ENCODE measurements at regions not wholly inside any gene's neighbourhood (a gene's known extent, or its start where the extent isn't known, plus 50 kb on each side); places are given as distances from the start of the nearest gene placed in this dataset.

GRCh38 chr17:63362115-63362514 is 84.0 kb downstream of the CYB561 start:
- no peak overlapping the region for H3K27ac ChIP-seq (ENCODE audit: low read depth)
- DNase-seq (ENCODE audit: low spot score), result no peak
- Mint-ChIP-seq H3K27me3 (ENCODE audit: insufficient read depth, low read depth, poor library complexity) (peaks cover 1% of the 10 kb centered on the region), H3K4me3 (no peak overlapping the region), H3K27ac (no peak overlapping the region), H3K9me3 (peaks cover 6% of the 10 kb centered on the region; the same call in 2 of the 3 replicates), H3K4me1 (no peaks in the 10 kb centered on the region), H3K36me3 (ENCODE audit: low read depth) (peaks cover 7% of the 10 kb centered on the region; the same call in 2 of the 3 replicates)
- 0 out of 2 replicates have a peak, but pooled peaks cover 2% of the 10 kb centered on the region for H3K9me2 ChIP-seq (ENCODE audit: insufficient read depth)
- H3K27me3 ChIP-seq (ENCODE audit: insufficient read depth), result no peaks in the 10 kb centered on the region
- no peaks in the 10 kb centered on the region for H3K36me3 ChIP-seq (ENCODE audit: insufficient read depth)
- H3K4me3 ChIP-seq, result no peak overlapping the region
- TF ChIP-seq CREB1 (CRISPR knock-in tag; IDR thresholded peaks at IDR 0.05; ENCODE audit: low read depth), result no peak
- H3K4me1 ChIP-seq (ENCODE audit: insufficient read depth), result no peaks in the 10 kb centered on the region
- no peaks in the 10 kb centered on the region for H3F3A ChIP-seq (replicated peaks; ENCODE audit: low read depth)
- no peaks in the 10 kb centered on the region for H4K20me1 ChIP-seq (replicated peaks; ENCODE audit: insufficient read depth)
- no peak overlapping the region for H2AFZ ChIP-seq
- no peak overlapping the region for H3K4me2 ChIP-seq
- ATAC-seq, result no peak
- no peaks in the 10 kb centered on the region for H3K79me2 ChIP-seq (replicated peaks; ENCODE audit: insufficient read depth)

- no peaks in the 10 kb centered on the region for H4K20me1 ChIP-seq (replicated peaks; ENCODE audit: insufficient read depth)
- no peak overlapping the region for H3K27ac ChIP-seq (ENCODE audit: low read depth)
- Mint-ChIP-seq H3K4me1 (no peaks in the 10 kb centered on the region), H3K27ac (no peak overlapping the region), H3K27me3 (ENCODE audit: insufficient read depth, low read depth, poor library complexity) (peaks cover 1% of the 10 kb centered on the region), H3K4me3 (no peak overlapping the region), H3K9me3 (peaks cover 6% of the 10 kb centered on the region; the same call in 2 of the 3 replicates), H3K36me3 (ENCODE audit: low read depth) (peaks cover 7% of the 10 kb centered on the region; the same call in 2 of the 3 replicates)
- H3K36me3 ChIP-seq (ENCODE audit: insufficient read depth), result no peaks in the 10 kb centered on the region
- DNase-seq (ENCODE audit: low spot score) (no peak), ATAC-seq (no peak)
- TF ChIP-seq STAT1 (IDR thresholded peaks at IDR 0.05; ENCODE audit: unreplicated experiment) (no peak), JUNB (IDR thresholded peaks at IDR 0.05; ENCODE audit: unreplicated experiment) (no peak)
- no peaks in the 10 kb centered on the region for H3K27me3 ChIP-seq (ENCODE audit: insufficient read depth)
- no peaks in the 10 kb centered on the region for H3K4me1 ChIP-seq (ENCODE audit: insufficient read depth)
- H3F3A ChIP-seq (replicated peaks; ENCODE audit: low read depth), result no peaks in the 10 kb centered on the region
- H3K9me2 ChIP-seq (ENCODE audit: insufficient read depth), result peaks cover 10% of the 10 kb centered on the region; the same call in 1 of the 2 replicates
- H2AFZ ChIP-seq, result no peak overlapping the region
- H3K4me2 ChIP-seq, result no peak overlapping the region
- H3K4me3 ChIP-seq, result no peak overlapping the region
- no peaks in the 10 kb centered on the region for H3K79me2 ChIP-seq (replicated peaks; ENCODE audit: insufficient read depth)
Measured at GRCh38 chr17:63364387-63364786, 81.7 kb downstream of the CYB561 start.

GRCh38 chr17:63364944-63365343 is 81.2 kb downstream of the CYB561 start:
- Histone ChIP-seq H4K20me1 (replicated peaks; ENCODE audit: insufficient read depth) (no peaks in the 10 kb centered on the region), H3K27ac (ENCODE audit: low read depth) (no peak overlapping the region), H3K4me2 (no peak overlapping the region), H3K79me2 (replicated peaks; ENCODE audit: insufficient read depth) (no peaks in the 10 kb centered on the region), H3K36me3 (ENCODE audit: insufficient read depth) (no peaks in the 10 kb centered on the region), H3K9me2 (ENCODE audit: insufficient read depth) (peaks cover 10% of the 10 kb centered on the region; the same call in 1 of the 2 replicates), H2AFZ (no peak overlapping the region), H3K4me1 (ENCODE audit: insufficient read depth) (no peaks in the 10 kb centered on the region), H3F3A (replicated peaks; ENCODE audit: low read depth) (no peaks in the 10 kb centered on the region), H3K27me3 (ENCODE audit: insufficient read depth) (no peaks in the 10 kb centered on the region), H3K4me3 (no peak overlapping the region)
- H3K27me3 Mint-ChIP-seq (ENCODE audit: insufficient read depth, low read depth, poor library complexity), result peaks cover 1% of the 10 kb centered on the region
- peaks cover 6% of the 10 kb centered on the region; the same call in 2 of the 3 replicates for H3K9me3 Mint-ChIP-seq
- DNase-seq (ENCODE audit: low spot score) (no peak), ATAC-seq (no peak)
- no peak overlapping the region for H3K4me3 Mint-ChIP-seq
- H3K27ac Mint-ChIP-seq, result no peak overlapping the region
- H3K4me1 Mint-ChIP-seq, result no peaks in the 10 kb centered on the region
- peaks cover 7% of the 10 kb centered on the region; the same call in 2 of the 3 replicates for H3K36me3 Mint-ChIP-seq (ENCODE audit: low read depth)
- TF ChIP-seq ZNF331 (CRISPR knock-in tag; IDR thresholded peaks at IDR 0.05; ENCODE audit: low read depth) (no peak), EZH2phosphoT487 (IDR thresholded peaks at IDR 0.05; ENCODE audit: unreplicated experiment) (no peak), EZH2 (IDR thresholded peaks at IDR 0.05; ENCODE audit: low read depth, unreplicated experiment) (no peak), CTCF (conservative IDR thresholded peaks at IDR 0.05; ENCODE audit: low read depth in 2 of 2) (no peak), JUNB (IDR thresholded peaks at IDR 0.05; ENCODE audit: unreplicated experiment) (no peak), ETS1 (IDR thresholded peaks at IDR 0.05) (no peak), ZNF114 (CRISPR knock-in tag; IDR thresholded peaks at IDR 0.05) (no peak)
